Right renal pelvis (tissue), 4 donors: ENCODE measurements at regions not wholly inside any gene's neighbourhood (a gene's known extent, or its start where the extent isn't known, plus 50 kb on each side); places are given as distances from the start of the nearest gene placed in this dataset.

Source experiments
- DNase-seq, 4 donors: peaks; one replicate each; pipeline ENCODE4 v3.0.0-alpha.2; 2013; ENCODE audit warnings: low read depth in 4 of 4, low spot score in 3 of 4, missing footprints in 1 of 4

DNA sequence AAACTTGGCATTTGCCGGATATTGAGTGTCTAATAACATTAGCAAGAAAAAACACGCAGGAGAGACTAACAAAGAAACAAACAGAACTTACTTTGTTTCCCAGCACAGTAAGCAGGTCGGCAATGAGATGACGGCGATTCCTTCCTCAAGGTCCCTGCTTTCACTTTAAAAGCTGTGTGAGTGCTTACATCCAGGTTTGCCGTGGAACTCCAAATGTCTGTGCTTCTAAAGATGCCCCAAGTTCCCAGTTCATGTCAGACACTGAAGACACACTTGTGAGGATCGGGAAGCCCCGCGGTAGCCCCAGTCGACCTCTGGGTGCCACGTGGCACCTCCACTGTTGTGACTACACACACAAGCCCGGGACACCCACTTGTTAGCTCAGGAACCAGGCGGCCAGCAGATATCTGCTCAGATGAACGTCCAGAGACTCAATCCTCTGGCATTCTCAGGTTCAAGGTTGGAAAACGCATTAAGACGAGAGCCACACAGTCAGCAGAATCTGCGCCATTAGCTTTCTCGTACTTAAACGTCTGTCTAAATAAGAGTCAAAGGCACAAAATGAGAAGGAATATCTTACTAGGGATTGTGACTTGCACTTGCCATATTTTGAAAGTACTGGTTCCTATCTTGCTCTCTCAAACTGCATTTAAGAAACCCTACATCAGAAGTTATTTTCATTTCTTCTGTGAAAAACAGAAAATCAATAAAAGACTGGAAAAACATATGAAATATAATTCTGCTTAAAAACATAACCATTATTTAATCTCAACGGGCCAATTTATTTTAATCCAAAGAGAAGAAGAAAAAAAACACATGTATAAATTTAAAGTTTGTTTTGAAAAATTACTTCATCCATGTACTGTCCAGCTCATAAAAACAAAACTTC lies 207.6 kb upstream of the KLF14 start:
- no peak for DNase-seq

DNA sequence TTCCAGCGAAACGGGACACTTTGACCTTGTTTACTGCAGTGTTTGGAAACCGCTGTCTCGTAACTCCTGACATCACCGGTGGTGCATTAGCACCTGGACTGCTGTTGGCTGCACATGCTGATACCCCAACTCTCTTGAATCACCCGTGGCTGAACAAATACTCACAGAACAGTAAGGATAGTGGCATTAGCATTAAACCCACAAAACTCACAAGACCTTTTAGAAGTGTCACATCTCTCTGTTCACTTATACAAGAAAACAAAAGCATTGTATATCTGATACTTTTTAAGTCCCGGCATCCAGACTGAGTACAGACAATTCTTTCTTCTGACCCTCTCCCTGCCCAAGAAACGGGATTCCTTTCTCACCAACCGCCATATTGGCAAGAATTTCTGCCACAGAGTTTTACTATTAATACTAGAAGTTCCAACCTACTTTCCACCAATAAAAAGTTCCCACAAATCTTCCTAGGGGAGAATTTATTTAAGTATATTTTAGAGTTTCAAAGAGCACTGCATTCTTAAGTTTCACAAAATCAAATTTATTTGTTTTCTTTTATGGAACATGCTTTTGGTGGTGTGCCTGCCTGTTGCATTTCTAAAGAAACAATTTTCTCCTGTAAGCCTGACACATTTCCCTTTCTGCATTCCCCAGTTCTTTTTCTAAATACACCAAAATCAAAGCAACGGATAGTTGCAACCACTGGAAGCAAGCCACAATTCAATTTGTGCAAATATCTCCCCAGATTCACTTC lies 208.4 kb upstream of the KLF14 start:
- DNase-seq: no peak

DNA sequence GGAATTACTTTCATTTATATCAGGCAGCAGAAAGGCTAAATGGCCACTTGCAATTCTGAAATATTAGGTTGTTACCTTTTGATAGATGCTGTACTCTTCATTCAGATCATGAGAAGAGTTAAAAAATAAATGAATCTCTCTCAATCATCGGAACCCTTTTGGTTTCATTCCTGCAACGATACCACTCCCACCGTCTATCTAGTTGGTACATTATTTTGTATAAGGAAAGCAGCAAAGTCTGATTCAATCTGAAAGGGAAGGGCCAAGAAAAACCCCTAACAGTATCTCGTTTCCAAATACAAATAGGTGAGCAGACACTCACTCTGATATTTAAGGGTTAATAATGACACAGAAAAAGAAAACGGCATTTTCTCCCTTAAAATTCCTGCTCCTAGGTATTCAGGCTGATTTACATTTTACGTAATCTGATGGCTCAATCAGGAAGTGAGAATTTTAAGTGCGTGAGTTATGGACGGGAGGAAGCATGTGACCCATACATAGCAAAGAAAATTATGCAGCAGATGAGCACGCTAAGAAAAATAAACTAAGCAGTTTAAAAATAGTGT lies 209.4 kb upstream of the KLF14 start:
- no peak for DNase-seq

DNA sequence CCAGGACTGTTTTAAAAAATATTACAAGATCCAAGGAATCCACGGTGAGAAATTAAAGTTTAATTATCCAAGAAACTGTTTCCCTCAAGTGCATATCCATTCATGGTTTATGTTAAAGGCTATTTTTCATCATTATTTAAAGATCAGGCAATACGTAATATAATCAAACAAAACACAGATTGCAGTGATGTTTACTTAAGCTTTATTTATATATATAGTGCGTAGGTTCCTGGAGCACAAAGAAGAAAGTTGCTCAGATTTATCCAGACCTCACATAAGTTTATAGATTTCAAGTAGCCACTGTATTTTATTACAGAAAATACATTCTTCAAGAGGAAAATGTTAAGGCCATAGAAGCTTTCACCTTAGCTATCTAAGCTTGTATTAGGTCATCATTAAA lies 210.0 kb upstream of the KLF14 start:
- no peak for DNase-seq

DNA sequence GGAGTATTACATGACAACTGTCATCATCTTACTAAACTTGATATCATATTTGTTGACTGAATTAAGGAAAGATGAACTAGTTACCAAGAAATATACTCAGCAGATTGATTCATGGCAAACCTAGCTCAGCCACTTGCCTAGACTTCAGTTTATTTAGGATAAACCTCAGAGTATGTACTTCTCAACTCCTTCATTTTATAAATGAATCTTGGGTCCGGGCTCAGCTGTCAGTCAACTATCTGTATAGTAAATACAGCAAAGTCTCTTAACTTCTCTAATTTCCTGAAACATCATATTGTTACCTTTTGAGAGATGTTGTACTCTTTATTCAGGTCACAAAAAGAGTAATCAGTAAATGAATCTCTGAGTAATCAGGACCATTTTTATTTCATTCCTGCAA lies 211.0 kb upstream of the KLF14 start:
- DNase-seq: no peak

DNA sequence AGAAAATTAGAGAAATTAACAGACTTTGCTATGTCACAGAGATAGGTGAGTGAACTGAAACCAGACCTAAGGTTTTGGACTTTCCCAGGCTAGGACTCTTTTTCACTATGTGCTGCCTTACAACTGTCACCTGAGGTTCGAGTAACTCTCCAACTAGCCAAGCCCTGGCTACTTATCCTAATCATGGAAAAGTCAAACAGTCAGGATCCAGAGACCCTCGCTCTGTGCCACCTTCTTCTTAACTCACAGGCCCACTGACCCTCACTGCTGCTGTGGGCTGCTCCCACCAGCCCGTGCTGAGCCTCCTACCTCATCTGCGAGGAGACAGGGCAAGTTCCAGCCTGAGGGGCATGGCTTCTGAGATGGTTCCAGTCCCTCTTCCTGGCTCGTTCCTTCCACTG lies 211.4 kb upstream of the KLF14 start:
- DNase-seq: no peak

DNA sequence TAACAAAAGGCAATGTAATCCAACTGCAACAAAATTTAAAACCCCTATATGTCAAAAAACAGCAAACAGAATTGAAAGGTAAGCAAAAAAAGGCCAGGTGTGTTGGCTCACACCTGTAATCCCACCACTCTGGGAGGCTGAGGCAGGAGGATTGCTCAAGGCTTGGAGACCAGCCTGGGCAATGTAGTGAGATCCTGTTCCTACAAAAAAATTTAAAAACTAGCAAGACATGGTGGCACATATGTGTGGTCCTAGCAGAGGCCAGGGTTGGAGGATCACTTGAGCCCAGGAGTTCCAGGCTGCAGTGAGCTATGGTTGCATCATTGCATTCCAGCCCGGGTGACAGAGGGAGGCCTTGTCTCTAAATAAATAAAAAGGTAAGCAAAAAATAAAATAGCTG lies 212.1 kb upstream of the KLF14 start:
- no peak for DNase-seq

DNA sequence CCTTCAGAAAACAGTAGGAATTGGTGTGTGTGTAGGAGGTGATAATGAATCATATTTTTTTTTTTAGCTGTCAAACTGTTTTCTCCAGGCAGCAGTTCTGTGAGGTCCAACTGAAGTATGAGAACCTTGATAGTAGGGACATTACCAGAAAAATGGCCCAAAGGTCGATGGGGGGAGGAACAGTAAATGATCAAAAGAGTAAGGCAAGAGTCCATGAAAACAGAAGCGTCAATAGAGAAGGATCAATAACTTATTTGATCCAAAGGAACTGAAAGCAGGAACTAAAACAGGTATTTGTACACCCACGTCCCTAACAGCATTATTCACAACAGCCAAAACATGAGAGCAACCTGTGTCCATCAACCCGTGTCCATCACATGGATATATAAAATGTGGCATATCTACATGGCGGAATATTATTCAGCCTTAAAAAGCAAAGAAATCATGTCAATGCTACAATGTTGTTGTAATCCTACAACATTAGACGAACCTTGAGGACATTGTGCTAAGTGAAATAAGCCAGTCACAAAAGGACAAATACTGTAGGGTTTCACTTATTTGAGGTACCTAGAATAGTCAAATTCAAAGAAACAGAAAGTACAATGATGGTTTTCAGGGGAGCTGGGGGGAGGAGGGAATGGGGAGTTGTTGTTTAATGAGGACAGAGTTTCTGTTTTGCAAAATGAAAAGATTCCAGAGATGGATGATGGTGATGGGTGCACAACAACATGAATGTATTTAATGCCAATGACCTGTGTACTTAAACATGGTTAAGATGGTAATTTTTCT lies 214.0 kb upstream of the KLF14 start:
- no peak for DNase-seq

DNA sequence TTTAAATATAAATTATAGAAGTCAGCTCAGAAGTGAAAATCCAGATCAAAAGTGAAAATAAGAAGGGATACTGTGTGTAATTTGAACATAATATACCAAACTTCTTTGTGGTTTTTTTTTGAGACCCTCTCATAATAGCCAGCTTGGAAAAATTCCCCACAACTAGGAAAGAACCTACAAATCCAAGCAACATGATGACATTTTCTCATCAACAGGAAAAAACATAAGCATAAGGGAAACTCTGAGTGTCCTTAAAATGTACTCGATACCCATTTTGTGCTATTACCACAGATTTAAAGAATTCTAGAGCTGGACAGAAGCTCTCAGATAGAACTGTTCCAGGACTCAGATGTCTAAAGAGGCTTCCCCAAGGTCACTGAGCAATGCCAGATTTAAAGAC lies 214.8 kb upstream of the KLF14 start:
- no peak for DNase-seq

DNA sequence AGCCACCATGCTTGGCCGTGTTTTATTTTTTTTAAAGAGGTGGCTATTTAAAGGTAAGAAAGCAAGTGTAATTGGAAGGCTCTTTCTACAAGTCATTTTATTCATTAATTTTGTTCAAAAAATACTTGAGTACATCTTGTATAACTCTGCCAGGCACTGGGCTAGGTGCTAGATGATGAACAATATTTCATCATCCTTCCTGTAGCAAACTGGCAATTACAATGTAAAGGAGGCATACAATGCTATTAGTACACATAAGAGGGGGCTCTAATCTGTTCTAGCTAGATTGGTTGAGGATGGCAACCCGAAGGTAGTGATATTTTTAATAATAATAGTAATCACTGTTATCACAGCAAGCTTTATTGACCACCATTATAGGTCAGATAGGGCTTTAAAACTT lies 215.5 kb upstream of the KLF14 start:
- no peak for DNase-seq

DNA sequence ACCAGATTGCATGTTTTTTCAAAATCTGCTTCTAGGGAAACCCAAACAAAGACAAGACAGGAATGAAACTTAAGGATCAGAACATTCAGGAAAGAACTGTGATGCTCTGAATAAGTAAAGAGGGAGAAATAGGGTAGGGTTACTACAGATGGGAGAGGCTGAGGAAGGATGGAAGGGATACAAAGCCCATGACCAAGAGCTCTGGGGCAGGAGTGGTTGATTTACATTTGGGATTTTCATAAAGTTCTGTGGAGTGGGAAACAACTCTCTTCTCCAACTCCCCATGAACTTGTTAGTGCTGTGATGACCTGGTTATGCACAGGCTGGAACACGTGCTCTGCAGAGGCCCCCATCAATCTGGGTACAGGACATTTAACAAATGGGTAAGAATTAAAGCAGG lies 216.0 kb upstream of the KLF14 start:
- DNase-seq: no peak

DNA sequence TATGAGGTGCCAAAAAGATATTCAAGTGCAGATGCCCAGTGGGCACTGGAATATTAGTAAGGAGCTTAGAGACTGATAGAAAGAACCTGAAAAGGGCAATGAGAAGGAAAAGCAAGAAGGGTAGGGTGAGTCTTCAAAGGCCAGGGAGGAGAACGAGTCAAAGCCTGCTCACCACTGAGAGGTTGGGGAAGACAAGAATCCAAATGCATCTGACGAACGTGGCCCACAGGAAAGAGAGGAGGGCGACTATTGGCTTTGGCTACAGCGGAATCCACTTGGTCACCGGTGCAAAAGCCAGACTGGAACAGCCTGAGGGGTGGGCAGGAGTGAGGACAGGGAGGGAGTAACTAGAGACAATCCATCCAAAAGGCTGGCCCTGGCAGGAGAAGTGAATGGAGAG lies 216.7 kb upstream of the KLF14 start:
- DNase-seq: no peak

DNA sequence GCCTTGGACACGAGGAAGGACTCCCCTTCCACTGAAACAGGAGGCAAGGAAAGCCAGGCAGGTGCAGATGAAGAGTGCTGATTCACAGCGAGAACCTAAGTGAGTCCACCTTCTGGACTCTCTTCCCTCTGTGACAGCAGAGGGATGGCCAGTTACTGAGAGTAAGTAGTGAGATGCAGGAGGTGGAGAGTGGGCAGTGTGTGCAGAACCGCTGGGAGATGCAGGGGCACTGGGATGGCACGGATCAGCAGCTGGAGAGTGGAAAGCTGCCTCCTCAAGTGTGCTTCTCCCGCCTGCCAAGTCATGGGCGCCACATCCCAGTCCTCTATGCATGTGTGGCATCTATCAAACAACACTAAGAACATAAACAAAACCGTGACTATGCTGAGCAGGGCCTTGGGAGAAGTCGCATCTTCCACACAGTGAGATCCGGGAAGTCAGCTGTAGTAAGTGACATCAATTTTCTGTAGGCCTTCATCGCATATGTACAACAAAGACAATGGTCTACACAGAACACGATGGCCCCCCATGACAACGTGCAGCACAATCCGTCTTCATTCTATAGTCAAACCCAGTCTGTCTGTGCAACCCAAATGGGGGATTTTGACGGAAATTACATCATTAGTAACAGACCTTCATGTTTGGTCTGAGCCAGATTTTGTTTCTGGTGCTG lies 217.4 kb upstream of the KLF14 start:
- no peak for DNase-seq

DNA sequence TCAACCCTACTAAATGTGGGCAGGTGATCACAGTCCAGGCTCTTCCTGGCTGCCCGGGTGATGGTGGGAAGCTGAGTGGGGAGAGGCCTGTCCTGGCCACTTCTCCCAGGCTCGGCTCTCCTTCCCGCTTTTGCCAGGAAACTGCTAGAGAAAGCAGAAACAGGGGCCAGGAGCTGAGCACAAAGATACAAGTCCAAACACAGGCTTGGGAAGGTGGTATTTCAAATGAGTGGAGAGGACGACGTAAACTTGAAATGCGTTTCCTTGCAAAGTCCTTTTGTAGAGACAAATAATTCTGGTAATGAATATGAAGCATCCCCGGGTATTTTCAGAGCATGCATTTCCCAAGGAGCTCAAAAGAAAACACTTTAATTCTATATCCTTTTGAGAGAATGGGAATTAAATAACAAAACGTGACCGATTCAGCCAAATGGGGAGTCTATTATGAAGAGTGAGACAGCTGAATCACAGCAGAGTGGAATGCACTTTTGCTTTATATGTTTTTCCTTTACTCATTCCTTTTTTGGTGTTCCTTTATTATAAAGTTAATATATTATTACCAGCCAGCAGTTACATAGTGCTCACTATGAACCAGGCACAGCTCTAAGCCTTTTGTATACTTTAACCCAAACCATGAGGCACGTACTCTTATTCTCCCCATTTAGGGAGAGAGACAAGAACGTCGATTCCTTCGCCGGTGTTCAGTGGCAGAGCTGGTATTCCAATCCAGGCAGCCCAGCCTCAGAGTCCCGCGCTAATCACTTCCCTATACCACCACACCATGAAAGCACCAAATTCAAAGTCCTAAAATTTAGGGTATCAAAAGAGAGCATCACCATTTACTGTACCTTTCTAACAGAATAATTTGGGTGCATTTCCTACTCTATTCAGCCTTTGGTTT lies 218.2 kb upstream of the KLF14 start:
- no peak for DNase-seq

DNA sequence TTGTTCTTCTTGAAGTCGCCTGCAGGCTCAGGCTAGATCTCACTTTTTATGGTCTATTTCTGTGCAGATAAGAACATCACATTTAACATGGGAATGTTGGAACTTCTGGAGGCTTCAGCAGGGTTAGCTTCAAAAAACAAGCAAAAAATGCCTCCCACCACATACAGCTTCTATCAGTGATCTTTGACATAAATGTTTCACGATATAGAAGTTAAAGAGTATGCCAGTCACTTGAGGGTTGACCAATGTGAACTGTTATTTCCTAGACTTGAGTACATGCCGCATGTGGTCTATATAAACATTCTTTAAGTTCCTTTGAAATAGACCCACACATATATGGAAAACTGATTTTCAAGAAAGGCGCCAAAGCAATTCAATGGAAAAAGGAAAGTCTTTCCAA lies 219.2 kb upstream of the KLF14 start:
- DNase-seq: no peak

DNA sequence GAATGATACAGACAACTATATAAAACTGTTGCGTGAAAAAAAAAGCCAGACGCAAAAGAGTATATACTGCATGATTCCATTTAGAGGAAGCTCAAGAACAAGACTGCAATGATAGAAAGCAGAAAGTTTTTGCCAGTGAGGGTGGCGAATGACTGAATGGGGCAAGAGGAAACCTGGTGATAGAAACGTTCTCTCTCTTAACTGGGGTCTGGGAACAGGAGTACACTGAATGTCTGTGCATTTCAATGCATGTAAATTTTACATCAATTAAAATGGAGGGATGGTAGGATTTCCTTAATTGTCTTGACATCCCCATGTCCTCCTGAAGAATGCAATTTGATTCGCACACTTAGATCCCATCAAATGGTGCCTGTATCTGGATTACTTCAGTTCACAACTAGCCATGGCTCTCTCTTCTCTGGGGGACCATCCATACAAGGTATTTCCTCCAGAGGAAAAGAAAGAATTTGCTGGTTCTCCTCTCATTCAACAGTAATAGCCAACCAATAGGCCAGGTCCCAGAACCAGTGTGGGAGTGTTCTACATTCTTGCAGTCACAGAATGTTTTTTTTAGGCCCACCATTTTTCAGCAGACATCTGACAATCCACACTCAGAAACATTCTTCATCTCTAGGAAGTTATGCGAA lies 221.0 kb upstream of the KLF14 start:
- no peak for DNase-seq

DNA sequence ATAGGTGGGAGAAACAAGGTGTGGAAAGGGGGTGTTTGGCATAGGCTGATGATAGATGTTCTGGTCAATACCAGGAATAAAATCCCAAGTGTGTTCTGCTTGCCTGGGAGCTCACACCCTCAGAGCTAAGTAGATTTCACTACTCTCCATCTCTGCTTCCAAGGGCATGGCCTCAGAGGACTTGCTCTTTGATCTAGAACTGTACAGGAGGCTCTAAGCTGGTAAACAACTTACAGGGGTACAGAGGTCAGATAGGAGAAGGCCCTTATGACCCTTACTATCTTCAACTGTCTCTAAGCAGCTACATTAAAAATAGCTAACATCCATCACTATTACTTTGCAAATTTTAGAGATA lies 221.5 kb upstream of the KLF14 start:
- no peak for DNase-seq

DNA sequence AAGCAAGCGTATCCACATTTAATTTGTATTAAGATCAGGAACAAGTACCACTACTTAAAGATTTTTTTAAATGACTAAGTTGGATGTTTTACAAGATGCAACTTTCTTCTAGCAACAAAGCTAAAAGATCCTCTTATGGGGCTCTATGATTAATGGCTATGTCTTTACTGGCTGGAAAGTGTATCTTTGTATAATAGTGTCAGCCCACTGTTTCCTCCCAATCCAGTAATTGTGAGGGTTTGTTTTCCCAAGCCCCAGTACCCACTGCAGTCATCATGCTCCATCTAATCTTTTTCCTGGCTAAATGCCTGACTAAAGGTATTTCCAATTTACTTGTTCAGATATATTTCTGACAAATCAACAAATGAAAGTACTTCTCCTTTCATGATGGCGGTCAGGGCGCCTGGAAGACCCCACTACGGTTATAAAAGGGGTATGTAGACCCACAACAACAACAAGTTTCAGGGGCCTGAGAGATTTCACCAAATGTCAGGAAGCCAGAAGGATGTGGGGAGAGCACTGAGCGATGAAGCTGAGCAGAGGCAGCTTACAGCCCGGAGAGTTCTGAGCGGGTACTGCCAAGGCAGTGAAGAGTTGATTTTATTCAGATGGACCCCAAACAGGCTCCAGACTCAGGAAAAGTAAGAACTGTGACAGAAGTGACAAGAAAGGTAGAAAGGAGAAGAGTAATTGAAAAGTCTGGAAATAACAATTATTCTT lies 222.6 kb upstream of the KLF14 start:
- no peak for DNase-seq
